NCI-H748 treated with DMSO at 0.1 percent for 48 hours (cell line): ENCODE measurements at regions not wholly inside any gene's neighbourhood (a gene's known extent, or its start where the extent isn't known, plus 50 kb on each side); places are given as distances from the start of the nearest gene placed in this dataset.

Source experiments
- DNase-seq: peaks from one replicate; lab custom pipeline; 2025; lab: John Stamatoyannopoulos, UW

DNA sequence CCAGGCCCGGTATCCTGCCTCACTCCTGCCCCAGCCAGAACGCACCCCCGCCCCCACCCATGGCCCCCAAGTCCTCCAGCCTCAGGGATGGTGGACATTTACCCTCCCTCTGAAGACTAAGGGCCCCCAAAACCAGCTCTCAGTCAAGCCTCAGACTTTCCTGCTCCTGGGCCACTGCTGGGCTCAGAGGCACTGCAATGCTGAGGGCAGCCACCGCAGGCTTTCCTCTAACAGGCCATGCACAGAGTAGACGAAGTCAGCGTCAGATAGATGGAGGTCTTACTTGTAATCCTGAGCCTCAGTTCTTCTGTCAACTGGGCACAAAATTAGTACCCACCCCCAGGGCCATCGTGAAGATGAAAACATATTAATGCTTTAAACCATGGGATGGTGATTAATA is 92.6 kb downstream of the TTC32 start:
- no peak for DNase-seq

GRCh38 chr2:19807866-19808265 is 93.9 kb downstream of the TTC32 start:
- no peak for DNase-seq

DNA sequence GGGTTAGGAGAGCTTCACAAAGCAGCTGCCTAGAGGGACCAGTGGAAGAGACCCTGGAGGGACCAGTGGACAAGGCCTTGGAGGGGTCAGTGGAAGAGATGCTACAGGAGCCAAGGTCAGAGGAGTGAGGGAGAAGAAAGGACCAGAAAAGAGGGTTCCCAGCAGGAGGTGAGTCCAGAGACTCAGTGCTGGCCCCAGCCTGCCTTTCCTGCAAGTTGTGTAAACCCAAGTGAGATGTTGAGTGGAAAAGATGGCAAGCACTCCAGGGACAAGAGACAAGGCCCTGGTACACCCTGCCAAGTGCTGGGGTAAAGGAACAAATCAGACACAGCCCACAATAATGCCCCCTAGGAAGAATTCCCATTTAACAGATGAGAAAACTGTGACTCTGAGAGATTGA is 94.4 kb downstream of the TTC32 start:
- no peak for DNase-seq

GRCh38 chr2:19806591-19806990 is 95.2 kb downstream of the TTC32 start:
- no peak for DNase-seq

- DNase-seq, result no peak
Observed at GRCh38 chr2:19806131-19806530, 95.7 kb downstream of the TTC32 start.

DNA sequence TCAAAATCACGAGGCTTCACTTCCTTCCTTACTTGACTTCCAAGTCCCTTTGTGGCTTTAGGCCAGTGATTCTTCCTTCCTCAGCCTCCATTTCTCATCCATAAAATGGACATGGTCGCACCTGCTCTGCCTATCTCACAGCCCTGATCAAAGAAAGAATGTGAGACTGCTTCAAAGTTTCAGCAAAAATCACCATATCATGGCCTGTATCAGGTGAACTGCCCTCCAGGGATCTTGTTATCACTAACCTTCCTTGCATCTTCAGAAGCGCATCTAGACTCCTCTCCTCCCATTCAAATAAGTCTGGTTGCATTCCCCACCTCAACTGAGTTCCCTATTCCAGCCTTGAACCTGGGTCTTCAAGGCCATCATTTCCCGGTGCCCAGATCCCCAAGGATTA is 96.5 kb downstream of the TTC32 start:
- DNase-seq, result no peak

- no peak for DNase-seq
Observed at GRCh38 chr2:19804639-19805260, 97.0 kb downstream of the TTC32 start.

DNA sequence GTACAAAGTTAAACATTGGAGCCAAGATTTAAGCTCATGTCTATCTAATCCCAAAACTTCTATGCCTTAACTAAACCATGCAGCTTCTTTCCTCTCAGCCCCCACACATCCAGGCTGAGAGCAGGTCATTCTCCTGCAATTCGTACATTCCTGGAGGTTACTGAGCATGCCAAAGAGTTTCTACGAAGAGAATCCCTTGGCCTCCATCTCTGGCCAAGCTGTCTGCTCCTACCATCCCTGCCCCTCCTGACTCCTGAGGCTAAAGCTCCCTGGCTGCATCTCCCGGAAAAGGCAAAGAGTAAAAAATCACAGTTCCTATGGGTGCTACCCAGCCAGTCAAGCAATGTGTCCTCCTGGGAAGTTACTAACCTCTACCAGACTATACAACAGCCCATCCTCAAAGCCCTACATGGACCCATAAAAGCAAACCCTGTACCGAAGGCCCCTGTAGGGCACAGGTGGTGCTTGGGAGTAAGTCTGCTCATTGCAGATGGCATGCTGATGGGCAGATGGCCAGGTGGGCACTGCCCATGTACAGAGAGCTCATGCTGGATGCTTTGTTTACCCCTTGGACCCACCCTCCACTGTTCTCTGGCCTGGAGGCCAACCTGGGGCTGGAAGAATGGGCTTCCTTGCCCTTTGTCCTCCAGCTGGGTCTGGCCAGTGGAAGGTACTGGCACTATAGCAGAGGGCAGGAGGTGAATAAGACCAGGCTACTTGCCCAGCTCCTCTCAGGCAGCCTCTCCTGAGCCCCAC is 99.5 kb downstream of the TTC32 start:
- no peak for DNase-seq

DNA sequence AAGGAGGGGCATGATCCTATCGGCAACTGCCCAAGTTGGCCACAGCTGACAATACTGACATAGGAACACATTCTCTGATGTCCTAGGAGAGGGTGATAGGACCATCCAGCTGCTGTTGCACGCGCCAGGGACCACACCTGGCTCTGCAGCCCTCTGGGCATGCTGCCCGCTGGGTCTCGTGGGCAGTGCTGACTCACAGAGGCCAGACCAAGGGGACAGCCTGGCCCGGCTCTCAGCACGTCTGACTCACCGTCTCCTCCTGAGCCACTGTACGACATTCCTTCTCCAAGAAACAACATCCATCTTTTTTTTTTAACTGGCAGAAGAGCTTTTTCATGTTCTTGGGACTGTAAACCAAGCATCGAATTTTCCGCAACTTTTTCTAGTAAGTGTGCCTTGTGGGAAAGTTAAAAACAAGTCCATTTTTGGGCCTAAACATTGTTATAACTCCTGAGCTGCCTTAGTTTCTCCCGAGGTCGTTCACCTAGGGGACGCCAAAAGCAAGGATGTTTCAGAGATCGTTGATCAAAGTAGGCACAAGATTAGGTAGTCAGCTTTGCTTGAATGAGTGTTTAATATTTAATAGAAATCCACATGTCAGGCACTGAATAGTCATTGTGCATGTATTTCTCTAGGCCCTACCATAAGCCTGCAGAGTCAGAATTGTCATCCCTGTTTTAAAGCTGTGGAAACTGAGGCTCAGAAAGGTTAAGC is 100.3 kb downstream of the TTC32 start:
- no peak for DNase-seq

DNA sequence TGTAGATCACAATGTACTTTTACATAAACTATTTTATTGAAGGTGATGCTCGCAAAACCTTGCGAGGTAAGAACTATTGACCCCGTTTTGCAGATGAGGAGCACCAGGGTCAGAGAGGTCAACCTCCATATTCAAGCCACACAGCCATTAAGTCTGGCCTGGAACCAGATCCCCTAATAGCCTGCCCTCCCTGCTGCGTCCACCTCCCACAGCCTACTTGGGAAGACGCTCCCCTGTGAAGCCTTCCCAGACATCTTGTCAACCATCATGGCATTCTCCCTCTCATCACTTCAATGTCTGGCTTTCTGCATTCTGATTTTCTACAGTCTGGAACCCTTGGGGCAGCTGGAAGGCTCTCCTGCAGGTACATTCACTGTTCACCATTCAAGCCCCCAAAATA is 101.0 kb downstream of the TTC32 start:
- no peak for DNase-seq

DNA sequence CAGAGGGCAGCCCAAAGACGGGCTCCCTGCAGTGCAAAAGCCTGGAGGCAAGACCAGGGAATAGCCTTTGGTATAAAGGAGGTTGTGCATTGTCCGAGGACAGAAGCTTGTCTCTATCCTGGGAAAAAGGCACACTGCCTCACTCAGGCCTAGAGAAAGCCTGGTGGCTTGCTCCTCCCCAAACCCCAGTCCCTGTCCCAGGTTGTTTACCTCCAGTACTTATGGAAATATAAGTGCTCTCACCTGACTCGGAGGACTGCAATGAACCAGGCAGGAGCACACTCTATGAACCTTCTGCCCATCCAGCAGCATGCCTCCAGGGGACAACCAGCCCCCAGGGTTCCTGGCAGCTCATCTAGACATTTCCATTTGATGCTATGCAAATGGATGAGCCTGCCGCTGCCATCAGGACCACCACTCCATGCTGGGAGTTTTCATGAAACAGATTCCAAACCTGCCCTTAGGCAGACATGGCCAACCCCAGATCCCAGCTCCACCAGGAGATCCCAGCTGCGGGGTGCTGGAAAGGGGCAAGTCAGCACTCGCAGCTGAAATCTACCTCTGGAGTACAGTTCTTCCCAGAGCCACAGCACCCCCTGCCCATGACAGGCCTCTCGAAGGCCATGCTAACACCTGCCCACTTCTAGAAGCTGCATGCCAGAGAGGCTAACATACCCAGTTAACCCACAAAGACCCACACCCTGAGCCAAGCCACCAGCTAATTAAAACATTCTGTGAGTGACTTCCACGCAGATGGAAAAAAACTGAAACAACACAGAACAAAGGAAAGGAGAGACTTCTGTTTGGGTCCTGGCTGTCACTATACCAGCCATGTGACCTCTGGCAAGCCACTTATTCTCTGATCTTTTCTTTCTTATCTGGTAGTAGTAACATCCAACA is 101.7 kb downstream of the TTC32 start:
- DNase-seq, result no peak

DNA sequence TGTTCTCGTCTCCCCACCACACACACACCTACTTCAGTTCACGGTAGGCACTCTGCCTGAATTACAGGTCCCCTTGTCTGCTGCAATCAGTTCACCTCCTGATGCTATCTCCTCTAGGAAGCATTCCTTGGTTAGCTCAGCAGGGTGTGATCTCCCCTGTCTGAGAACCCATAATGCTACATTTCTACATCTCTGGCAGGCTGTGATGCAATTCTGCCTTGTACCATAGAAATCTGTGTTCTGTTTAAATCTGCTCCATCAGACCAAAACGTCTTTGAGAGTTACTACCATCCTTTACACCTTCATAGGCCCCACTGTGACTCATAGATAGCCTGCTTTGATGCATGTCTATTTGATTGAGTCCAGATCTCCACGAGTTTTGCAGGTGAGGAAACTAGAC is 103.9 kb downstream of the TTC32 start:
- DNase-seq, result no peak

GRCh38 chr2:19797243-19797810 is 104.5 kb downstream of the TTC32 start:
- DNase-seq, result no peak

GRCh38 chr2:19796035-19796695 is 105.6 kb downstream of the TTC32 start:
- DNase-seq, result no peak

GRCh38 chr2:19793132-19793750 is 108.5 kb downstream of the TTC32 start:
- no peak for DNase-seq

DNA sequence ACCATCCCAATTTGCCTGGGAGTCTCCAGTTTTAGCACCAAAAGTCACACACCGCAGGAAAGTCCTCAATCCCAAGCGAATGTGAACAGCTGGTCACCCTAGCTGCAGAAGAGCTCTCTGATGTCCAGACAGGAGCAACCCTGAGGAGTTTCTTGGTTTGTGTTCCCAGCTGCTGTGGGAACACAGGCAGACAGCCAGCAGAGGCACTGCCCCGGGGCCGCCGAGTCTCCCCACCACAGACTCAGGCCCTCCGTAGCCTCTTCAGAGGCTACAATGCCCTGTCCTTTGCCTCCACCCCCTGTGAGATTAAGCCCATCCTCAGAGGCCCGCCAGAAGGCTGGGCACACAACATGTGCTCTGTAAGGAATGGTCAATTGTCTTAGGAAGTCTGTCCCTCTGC is 111.5 kb downstream of the TTC32 start:
- no peak for DNase-seq

DNA sequence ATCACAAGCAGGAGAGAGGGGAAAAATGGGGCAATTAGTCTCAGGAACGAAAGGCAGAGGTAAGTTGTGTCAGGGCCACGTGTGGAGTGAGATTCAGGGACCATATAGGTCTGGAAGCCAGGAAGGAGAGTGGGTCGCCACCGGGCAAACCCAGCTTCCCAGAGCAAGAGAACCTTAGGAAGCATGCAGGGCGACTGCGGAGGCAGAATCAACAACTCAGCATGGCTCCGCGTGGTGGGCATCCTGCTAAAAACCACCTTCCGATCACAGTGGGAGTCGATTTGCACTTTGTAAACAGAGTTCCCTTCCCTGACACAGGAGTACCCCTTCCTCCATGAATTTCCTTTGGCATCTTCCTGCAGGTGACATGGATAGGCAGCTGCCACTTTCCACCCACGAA is 114.6 kb downstream of the TTC32 start:
- DNase-seq, result no peak

DNA sequence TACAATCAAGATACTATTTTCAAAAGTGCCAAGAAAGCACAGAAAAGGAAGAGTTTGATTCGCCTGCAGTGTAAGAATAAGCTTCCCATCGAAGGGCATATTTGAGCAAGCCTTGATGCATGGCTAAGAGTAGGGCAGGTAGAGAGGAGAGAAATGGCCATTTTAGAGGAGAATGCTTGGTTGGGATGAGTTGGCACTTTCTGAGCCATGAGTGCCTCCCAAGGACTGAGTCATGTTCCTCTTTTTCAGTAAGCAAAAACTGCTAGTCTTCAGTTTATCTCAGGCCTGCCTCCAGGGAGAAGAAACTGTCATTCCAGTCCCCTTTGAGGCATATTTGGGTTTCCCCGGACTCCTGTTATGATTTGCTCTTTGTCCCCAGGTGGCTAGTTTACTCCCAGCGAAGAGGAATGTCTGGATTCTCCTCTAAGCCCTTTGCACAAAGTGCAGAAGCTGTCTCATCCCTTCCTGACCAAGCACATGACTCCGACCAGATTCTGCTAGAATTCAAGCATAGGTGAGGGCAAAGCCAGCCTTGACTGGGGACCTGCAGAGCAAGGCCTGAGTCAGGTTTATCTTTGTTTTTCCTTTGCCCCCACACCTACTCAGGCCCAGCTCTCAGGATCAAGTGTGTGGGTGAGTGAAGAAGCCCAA is 115.2 kb downstream of the TTC32 start:
- no peak for DNase-seq

DNA sequence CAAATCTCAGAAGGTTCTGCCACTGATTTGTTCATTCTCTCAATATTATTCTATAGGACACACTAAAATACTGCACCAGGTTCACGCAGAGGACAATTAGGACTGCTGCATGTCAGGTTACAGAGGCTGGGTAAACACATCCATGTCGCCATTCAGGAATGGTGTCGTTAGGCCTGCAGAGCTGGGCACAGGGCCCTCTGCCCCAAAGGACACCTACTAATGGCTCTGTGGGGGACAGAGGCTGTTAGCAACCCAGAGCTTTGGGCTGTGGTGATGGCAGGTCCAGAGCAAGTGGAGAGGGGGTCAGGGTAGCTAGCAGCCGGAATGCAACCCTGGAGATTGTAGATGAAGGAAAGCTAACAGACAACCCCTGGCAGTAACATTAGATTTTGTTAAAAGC is 115.9 kb downstream of the TTC32 start:
- DNase-seq, result no peak

- DNase-seq, result no peak
Observed at GRCh38 chr2:19785447-19785846, 116.3 kb downstream of the TTC32 start.
